ENCODE measurements at regions not wholly inside any gene's neighbourhood (a gene's known extent, or its start where the extent isn't known, plus 50 kb on each side); places are given as distances from the start of the nearest gene placed in this dataset.

DNA sequence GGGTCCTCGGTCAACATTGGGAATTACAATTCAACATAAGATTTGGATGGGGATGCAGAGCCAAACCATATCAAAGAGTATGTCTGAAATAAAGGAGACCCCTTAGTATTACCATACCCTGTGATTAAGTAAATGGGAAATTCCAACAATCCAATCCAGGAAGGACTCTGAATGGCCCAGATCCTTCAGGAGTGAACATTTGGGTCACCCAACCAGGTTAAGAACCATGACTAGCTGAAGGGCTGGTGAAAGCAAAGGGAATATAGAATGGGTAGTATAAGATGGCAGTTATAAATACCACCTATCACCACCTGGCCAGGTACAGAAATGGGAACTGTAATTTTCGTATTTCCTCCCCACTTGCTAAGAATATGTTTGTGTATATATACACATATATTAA is 114.4 kb upstream of the CCDC196 start:
- H3K4me3 ChIP-seq (ENCODE audit: low read depth, low read length) = no peak overlapping the region
- TF ChIP-seq, protein P1, sequence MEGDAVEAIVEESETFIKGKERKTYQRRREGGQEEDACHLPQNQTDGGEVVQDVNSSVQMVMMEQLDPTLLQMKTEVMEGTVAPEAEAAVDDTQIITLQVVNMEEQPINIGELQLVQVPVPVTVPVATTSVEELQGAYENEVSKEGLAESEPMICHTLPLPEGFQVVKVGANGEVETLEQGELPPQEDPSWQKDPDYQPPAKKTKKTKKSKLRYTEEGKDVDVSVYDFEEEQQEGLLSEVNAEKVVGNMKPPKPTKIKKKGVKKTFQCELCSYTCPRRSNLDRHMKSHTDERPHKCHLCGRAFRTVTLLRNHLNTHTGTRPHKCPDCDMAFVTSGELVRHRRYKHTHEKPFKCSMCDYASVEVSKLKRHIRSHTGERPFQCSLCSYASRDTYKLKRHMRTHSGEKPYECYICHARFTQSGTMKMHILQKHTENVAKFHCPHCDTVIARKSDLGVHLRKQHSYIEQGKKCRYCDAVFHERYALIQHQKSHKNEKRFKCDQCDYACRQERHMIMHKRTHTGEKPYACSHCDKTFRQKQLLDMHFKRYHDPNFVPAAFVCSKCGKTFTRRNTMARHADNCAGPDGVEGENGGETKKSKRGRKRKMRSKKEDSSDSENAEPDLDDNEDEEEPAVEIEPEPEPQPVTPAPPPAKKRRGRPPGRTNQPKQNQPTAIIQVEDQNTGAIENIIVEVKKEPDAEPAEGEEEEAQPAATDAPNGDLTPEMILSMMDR (IDR thresholded peaks at IDR 0.05; ENCODE audit: low read depth, low read length) = no peak

DNA sequence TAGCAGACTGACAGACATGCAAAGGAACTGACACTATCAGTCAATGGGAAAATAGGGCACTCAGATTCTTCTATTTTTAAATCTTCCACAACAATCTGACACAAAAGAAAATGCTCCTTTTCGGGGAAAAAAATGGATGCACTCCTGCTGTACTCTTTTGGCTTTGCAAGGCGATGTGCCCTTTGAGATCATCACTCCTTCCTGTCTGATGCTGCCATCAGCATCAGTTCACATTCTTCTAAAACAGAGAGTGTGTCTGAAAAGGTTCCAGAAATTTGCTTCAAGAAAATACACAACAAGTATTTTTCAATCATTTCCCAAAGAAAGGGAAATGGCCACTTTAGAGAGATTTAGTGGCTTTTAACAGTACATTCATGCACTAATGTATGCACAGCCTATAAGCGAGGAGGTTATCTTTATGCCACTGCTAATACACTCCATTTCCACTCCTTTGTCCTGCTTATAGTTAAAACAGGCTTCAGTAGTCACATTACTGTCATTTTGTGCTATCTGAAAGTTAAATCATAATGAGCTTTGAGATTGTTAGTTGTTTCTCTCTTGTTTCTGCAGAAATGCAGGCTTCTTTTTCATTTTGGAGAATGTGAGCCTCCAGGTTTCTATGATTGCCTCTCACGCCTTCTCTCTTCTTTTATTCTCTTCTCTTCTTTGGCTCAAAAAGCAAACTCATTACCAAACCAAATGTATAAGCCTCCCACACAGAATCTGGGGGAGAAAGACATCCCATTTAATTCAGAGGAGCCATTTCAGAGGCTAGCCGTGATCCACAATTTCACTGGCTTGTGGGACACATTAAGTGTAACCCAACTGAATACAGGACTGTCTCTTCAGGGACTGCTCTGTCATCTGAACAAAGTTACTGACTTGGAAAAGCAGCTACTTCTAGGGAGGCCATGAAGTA is 110.9 kb upstream of the CCDC196 start:
- H3K4me3 ChIP-seq (ENCODE audit: low read depth, low read length) = no peak overlapping the region
- TF ChIP-seq, protein P1 (IDR thresholded peaks at IDR 0.05; ENCODE audit: low read depth, low read length) = no peak

DNA sequence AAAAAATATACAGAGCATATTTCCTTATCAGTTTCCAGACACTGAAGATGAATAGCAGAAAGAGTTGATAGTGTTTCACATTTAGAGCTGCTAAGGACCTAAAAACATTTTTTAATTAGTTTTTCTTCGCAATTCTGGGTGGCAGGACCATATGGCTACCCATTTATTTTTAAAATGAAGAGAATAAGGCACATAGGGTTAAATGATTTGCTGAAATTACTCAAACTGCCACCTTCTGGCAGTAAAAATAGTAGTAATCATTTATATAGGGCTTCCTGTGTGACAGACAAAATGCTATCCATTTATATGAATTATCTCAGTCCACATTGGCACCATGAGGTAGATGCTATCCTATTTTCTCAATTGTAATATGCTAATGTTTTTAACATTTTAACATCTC is 108.6 kb upstream of the CCDC196 start:
- no peak overlapping the region for H3K4me3 ChIP-seq (ENCODE audit: low read depth, low read length)
- TF ChIP-seq, protein P1 (IDR thresholded peaks at IDR 0.05; ENCODE audit: low read depth, low read length) = no peak

DNA sequence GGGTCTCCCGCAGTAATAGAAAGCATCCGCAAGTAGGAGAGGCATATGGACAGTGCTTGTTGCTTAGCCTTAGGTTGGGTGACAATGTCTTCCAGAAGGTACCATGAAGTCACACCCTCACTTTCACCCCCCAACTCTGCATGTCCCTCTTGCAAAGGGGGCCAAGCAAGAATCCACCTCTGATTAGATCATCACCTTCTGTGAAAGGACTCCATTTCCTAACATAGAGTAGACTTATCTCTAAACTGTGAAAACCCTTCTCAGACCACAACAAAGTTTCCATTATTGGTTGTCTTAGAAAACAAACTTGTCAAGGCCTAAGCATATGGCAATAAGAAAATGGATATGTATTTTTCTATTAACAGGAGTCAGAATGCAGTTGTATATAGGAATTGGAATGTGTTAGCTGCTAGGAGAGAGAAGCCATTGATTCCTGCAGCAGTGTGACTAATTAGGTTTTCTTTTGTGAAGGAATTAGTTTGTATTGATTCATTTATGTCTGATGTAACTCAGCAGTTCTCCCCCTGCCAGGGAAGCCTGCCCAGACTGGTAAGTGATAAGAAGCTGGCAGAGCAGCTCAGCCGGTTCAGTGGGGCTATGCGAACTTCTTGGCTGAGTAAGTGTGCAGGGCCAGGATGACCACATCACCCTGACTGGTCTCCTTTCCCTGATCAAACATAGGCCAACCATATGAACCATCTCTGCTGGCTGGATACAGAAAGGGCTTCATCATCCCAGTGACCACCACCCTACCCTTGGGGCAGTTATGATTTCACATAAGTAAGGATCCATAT is 107.3 kb upstream of the CCDC196 start:
- no peak overlapping the region for H3K4me3 ChIP-seq (ENCODE audit: low read depth, low read length)
- TF ChIP-seq, protein P1 (IDR thresholded peaks at IDR 0.05; ENCODE audit: low read depth, low read length) = no peak

DNA sequence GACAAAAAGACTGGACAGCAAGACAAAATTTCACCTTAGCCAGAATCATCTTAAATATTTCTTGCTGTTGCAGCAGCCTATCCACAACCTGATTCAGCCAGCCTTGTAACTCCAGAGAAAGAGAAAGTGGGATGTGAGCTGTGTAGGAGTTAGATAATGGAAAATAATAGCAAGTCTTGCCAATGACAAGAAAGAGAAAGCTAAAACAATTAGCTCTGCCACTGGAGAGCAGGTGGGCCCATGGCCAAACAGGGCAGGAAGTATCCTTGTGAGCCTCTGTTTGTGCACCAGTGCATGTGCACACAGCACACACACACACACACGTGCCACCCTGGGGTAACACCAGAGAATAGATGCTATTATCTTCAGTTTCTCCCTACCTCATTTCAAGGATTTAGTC is 106.0 kb upstream of the CCDC196 start:
- no peak overlapping the region for H3K4me3 ChIP-seq (ENCODE audit: low read depth, low read length)
- TF ChIP-seq, protein P1 (IDR thresholded peaks at IDR 0.05; ENCODE audit: low read depth, low read length) = no peak

DNA sequence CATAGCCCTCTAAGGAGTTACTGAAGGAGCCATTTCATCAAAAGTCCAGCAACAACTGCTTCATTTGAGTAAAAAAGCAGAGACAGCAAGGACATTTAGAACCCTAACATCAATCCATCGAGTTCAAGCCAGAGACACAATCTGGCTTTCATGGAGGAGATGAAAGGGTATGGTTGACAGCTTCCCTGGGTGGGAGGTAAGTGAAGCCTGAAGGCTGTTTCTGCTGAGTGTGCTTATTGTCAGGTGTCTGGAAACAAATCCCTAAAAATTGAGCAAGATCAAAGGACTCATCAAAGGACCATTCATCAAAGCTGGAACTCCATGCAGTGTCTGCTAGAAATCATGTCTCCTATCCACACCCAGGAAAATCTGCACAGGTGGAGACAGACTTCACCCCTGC is 104.4 kb upstream of the CCDC196 start:
- H3K4me3 ChIP-seq (ENCODE audit: low read depth, low read length) = no peak overlapping the region
- TF ChIP-seq, protein P1 (IDR thresholded peaks at IDR 0.05; ENCODE audit: low read depth, low read length) = no peak

DNA sequence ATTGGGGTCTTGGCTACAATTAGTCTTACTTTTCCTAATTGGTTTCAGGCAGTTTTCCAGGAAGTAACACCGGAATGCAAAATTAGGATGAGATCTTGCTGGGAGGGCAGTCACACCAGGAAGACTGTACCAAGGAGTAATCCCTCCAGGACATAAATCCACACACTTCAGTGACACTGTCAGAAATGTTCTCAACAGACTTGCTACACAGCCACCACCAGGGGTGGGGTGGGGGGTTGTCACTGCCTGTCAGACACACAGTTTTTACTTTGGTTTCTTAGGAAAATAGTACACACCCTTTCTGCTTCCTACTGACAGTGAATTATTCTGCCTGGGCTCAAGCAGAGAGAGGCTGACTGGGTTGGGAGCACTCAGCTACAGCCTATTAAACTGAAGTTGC is 102.9 kb upstream of the CCDC196 start:
- TF ChIP-seq, protein P1 (IDR thresholded peaks at IDR 0.05; ENCODE audit: low read depth, low read length) = no peak

More for the DNA sequence above, 102.9 kb upstream of the CCDC196 start:
- H3K4me3 ChIP-seq (ENCODE audit: low read depth, low read length) = no peak overlapping the region
